GM21825 (cell line): ENCODE measurements at regions not wholly inside any gene's neighbourhood (a gene's known extent, or its start where the extent isn't known, plus 50 kb on each side); places are given as distances from the start of the nearest gene placed in this dataset.
"Not testable (repeated sequence)": the region's sequence is repeated elsewhere in the genome, so short reads cannot be mapped to it uniquely, and the experiment has no call there.

Experiments
- ATAC-seq: cut with Tn5 transposase; IDR thresholded peaks from one replicate; pipeline ENCODE4 v1.9.1; 2021; ENCODE audit warnings: mild to moderate bottlenecking, moderate library complexity; ENCODE audit not compliant: unreplicated experiment

DNA sequence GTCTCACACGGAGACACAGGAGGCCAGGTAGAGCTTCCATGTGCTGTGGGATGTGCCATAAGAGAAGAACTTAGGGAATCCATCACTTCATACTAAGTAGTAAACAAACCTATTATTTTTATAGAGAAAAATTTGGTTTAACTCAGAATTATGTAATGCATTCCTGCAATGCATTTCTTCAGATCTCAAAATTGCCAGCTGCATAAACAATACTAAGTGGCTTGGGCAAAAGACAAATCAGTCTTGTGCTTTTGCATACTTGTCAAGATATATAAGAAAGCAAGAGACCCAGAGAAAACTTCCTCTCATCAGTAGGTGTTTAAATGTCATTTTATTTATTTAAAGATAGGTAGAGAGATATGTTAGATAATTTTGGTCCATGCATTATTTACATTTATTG, 382.1 kb upstream of the CTSO start:
- ATAC-seq = no peak

GRCh38 chr4:156330436-156331031, 376.9 kb upstream of the CTSO start:
- no peak for ATAC-seq

GRCh38 chr4:156329779-156330178, 376.1 kb upstream of the CTSO start:
- no peak for ATAC-seq

- no peak for ATAC-seq
These were observed 375.2 kb upstream of the CTSO start for GRCh38 chr4:156328882-156329281.

- no peak for ATAC-seq
These were observed 372.6 kb upstream of the CTSO start for GRCh38 chr4:156326246-156326645.

GRCh38 chr4:156322592-156322991, 368.9 kb upstream of the CTSO start:
- no peak for ATAC-seq

- ATAC-seq = no peak
These were observed 367.5 kb upstream of the CTSO start for GRCh38 chr4:156321203-156321602.

DNA sequence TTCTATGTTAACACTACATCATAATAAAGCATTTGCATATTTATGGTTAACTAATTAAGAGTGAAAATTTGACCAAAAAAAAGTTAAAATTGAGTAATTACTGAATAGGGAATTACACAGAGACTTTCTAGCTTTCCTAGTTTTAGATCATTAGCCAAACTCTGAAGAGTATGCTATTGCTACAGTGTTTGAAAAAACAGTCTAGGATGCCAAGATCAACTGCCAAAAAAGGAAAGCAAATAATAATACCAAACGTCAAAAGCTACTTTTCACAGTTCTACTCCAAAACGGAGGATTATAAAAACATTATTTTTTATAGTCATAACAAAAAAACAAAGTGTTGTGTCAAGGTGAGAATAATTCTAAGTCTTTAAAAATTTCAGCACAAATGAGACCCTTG, 359.8 kb upstream of the CTSO start:
- no peak for ATAC-seq

- no peak for ATAC-seq
These were observed 358.7 kb upstream of the CTSO start for GRCh38 chr4:156312261-156312847.

- no peak for ATAC-seq
These were observed 355.4 kb upstream of the CTSO start for GRCh38 chr4:156309031-156309430.

GRCh38 chr4:156303708-156304107, 350.0 kb upstream of the CTSO start:
- no peak for ATAC-seq

GRCh38 chr4:156298230-156298629, 344.6 kb upstream of the CTSO start:
- ATAC-seq = no peak

DNA sequence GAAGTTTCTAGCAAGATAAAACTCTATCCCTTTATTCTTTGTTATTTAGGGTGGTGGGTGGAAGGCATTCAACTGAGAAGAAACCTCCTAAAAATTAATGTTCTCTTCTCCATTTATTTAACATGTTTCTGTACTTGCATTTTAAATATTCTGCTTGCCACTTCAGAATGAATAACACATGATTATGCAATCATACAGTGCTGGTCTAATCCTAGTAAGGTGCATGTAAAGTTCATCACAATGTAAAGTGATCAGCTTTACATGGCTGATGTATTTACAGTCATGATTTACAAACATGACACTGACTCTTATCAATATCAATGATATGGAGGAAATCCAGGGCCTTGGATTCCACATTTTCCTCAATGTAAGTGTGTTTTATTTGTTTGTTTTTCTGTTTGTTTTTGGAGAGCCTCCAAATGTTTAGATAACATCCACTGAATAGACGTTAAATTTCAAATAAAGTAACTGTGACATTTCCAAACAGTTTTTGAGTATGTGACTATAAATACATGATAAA, 342.1 kb upstream of the CTSO start:
- ATAC-seq = no peak

DNA sequence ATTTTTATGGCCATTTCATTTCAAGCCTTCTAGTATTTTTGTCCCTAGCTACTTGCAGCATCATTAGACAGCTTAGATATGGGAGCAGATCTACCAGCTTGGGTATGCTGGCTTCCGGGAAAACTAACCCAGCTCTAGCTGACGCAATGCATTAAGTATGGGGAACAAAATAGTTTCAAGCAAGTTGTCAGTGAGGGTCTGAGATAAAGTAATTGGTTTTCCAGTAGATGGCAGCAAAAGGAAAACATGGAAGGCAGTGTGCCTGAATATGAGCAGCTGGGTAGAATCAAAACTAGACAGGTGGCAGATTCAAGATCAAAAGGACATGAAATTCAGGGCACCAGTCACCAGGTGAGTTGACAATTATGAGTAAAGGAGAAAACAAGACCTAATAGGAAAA, 340.9 kb upstream of the CTSO start:
- ATAC-seq = no peak

- no peak for ATAC-seq
These were observed 340.1 kb upstream of the CTSO start for GRCh38 chr4:156293657-156294297.

- ATAC-seq = no peak
These were observed 337.7 kb upstream of the CTSO start for GRCh38 chr4:156291317-156291716.

DNA sequence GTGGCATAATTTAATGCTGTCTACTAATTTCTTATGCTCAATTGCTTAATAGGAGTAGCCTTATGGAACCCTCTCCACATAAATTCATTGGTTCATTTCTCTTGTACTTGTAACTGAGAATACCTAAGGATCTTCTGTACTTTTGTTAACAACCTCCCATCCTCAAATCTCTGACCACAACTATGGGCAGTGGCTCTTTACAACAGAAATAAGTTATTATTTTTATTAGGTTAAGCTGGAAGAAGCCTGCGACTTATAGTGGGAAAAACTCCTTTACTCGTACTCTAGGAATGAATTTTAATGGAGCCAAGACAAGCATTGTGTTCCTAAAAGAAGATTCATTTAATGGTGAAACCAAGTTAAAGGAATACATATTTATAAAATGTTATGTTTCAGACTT, 337.1 kb upstream of the CTSO start:
- ATAC-seq = no peak

- ATAC-seq = not testable (repeated sequence)
These were observed 336.4 kb upstream of the CTSO start for GRCh38 chr4:156290026-156290425.

DNA sequence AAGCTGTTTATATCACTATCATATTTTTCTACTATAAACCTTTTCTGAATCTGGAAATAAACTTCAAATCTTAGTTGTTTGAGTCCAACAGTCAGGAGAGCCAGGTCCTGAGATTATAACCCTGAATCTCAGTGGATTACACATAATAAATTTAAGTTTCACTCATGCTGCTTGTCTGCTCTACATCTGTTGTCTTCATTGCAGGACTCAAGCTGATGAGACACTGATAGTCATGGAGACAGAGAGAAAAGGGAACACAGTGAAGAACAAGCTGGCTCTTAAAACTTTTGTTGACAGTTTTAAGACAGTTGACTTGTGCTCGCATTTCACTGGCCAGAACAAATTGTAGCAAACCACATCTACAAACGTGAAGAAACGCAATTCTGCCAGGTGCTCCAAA, 327.0 kb upstream of the CTSO start:
- no peak for ATAC-seq

DNA sequence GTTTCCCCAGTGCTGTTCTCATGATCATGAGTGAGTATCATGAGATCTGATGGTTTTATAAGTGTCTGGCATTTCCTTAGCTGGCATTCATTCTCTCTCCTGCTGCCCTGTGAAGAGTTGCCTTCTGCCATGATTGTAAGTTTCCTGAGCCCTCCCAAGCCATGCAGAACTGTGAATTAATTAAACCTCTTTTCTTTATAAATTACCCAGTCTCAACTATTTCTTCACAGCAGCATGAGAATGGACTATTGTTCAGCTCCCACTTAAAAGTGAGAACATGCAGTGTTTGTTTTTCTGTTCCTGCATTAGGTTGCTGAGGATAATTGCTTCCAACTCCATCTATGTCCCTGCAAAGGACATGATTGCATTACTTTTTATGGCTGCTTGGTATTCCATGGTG, 311.7 kb upstream of the CTSO start:
- no peak for ATAC-seq

DNA sequence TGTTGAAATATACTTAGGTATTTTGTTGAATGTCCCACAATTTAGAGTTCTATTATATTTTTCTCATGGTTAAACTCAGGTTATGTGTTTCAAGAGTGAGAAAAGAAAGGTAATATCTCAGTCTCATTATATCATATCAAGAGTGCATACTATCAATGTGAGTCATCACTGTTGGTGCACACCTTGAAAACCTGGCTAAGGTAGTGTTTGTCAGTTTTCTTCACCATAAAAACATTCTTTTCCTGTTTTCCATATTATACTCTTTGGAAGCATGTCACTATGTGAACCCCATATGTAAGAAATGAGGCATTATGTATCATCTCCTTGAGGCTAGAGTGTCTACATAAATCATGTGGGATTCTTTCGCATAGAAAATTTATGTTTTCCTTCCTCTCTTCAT, 307.6 kb upstream of the CTSO start:
- no peak for ATAC-seq

DNA sequence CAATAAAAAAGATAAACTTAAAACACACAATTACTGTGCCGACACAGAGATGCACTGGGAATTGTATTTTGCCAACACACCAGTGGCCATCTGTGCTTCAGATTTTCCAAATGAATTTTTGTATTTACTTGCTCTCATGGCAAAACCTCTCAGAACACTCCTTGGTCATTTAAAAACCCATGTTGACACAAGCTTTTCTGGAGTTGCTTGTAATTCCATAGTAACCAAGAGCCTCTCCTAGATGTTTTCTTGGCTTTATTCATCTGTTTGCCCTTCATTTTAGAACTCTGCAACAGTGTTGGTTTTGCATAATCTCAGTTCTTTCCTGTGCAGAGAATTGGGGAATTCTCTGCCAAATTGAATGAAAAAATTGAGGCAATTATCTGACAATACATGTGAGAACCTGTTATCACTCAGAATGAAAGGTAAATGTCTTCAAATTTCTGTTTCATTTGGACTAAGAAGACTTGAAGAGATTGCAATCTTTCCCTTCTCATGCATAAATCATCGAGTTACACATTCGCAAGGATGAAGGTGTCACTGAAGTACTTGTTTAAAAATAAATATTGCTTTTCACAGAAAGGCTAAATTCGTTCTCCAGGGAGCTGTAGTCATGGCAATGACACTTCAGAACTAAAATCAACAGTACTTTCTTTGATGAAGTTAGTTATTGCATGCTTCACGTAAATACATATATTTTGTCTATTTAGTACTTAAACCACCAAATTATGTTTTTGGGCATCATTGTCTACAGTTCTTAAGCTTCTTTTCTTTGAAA, 301.8 kb upstream of the CTSO start:
- ATAC-seq = no peak
